Vagina (tissue), 2 donors: ENCODE measurements at regions not wholly inside any gene's neighbourhood (a gene's known extent, or its start where the extent isn't known, plus 50 kb on each side); places are given as distances from the start of the nearest gene placed in this dataset.

Source experiments
- DNase-seq, 2 donors: peaks; one replicate each; pipeline ENCODE4 v3.0.0-alpha.2; 2017; ENCODE audit errors: extremely low spot score in 2 of 2
- H3K27ac ChIP-seq: fragments of 200-600 bp; sonication (generic); one replicate; pipeline ENCODE4 v1.5.1; 2019
- H3K27me3 ChIP-seq: fragments of 200-600 bp; sonication (generic); one replicate; pipeline ENCODE4 v1.5.1; 2019
- H3K36me3 ChIP-seq, 2 donors: fragments of 200-600 bp; sonication (generic); one replicate each; pipeline ENCODE4 v1.5.1; 2017 to 2019
- H3K4me1 ChIP-seq: fragments of 200-600 bp; sonication (generic); one replicate; pipeline ENCODE4 v1.5.1; 2019
- H3K4me3 ChIP-seq, 2 donors: fragments of 200-600 bp; sonication (generic); 1 replicate in 1 of 2; 2 replicates in 1 of 2; pipeline ENCODE4 v1.5.1; 2016 to 2019
- H3K9me3 ChIP-seq: fragments of 200-600 bp; sonication (generic); one replicate; pipeline ENCODE4 v1.5.1; 2019
- CTCF ChIP-seq, 3 experiments: fragments of 450-650 bp in 2 of 3; fragments of 200-600 bp in 1 of 3; sonication (generic) in 1 of 3; IDR thresholded peaks; one replicate each; pipeline ENCODE4 v1.5.1; 2017 to 2019; ENCODE audit warnings: antibody characterized with exemption in 3 of 3, mild to moderate bottlenecking in 2 of 3, moderate library complexity in 2 of 3
- POLR2A ChIP-seq, 2 donors: fragments of 450-650 bp; IDR thresholded peaks; one replicate each; pipeline ENCODE4 v1.6.1; 2017; ENCODE audit warnings: antibody characterized with exemption in 2 of 2, mild to moderate bottlenecking in 2 of 2, moderate library complexity in 2 of 2
- POLR2AphosphoS5 ChIP-seq, 2 donors: sonication (generic); formaldehyde crosslinking; IDR thresholded peaks; one replicate each; pipeline ENCODE4 v1.9.0; 2017; ENCODE audit warnings: antibody characterized with exemption in 2 of 2, mild to moderate bottlenecking in 2 of 2, low read depth in 1 of 2; ENCODE audit not compliant: insufficient read depth in 1 of 2
- intact Hi-C: fragments of 100-400 bp; cut with DNase I; formaldehyde crosslinking; loops from one replicate; pipeline ENCODE4 v1.15.1; 2023

DNA sequence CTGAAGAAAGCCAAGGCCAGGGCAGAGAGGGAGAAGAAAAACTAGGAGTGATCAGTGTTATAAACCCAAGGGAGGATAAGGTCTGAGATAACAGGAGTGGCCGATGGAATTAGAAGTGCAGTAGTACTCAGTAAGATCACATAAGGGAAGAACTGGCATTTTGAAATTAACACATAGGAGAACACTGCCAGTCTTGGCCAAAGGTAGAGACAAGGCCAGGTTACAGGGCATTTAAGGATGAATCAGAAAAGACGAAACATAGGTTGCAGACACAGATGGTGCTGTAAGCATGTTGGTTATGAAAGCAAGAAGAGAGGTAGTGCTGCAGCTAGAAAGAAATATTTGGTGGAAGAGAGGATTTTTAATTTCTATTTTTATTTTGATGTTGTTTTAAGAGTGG lies 278.9 kb upstream of the SNX7 start:
- Histone ChIP-seq H3K9me3 (no peaks in the 10 kb centered on the region), H3K27ac (no peak overlapping the region), H3K27me3 (no peaks in the 10 kb centered on the region), H3K36me3 (no peaks in the 10 kb centered on the region), H3K4me1 (peaks cover under 1% of the 10 kb centered on the region), H3K4me3 (no peak overlapping the region)
- TF ChIP-seq CTCF (IDR thresholded peaks at IDR 0.05) (no peak), POLR2A (IDR thresholded peaks at IDR 0.05) (no peak), POLR2AphosphoS5 (IDR thresholded peaks at IDR 0.05; ENCODE audit: insufficient read depth in 1 of 2, low read depth in 1 of 2) (no peak)
- intact Hi-C loops: no loop called here
- DNase-seq: no peak

DNA sequence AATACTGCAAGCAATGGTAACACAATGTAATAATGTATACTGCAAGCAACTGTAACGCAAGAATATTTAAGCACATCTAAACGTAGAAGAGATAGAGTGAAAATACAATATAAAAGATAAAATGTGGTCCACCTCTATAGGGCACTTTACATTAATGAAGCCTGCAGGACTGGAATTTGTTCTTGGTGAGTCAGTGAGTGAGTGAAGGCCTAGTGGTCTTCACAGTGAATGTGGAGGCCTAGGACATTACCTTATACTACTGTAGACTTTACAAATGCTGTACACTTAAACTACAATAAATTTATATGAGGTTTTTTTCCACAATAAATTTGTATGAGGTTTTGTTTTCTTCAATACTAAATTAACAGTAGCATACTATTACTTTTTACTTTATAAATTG lies 287.4 kb upstream of the SNX7 start:
- intact Hi-C loops: no loop called here
- no peaks in the 10 kb centered on the region for H3K4me1 ChIP-seq
- no peak for DNase-seq
- no peaks in the 10 kb centered on the region for H3K36me3 ChIP-seq
- no peak for TF ChIP-seq POLR2A (IDR thresholded peaks at IDR 0.05)
- no peaks in the 10 kb centered on the region for H3K9me3 ChIP-seq
- H3K27me3 ChIP-seq: no peaks in the 10 kb centered on the region
- H3K4me3 ChIP-seq: no peak overlapping the region
- no peak overlapping the region for H3K27ac ChIP-seq

GRCh38 chr1:98373056-98373455 lies 288.5 kb upstream of the SNX7 start:
- Histone ChIP-seq H3K27ac (no peak overlapping the region), H3K36me3 (no peaks in the 10 kb centered on the region), H3K4me3 (no peak overlapping the region), H3K27me3 (no peaks in the 10 kb centered on the region), H3K9me3 (no peaks in the 10 kb centered on the region), H3K4me1 (no peaks in the 10 kb centered on the region)
- DNase-seq: no peak
- intact Hi-C loops: no loop called here
- TF ChIP-seq POLR2A (IDR thresholded peaks at IDR 0.05) (no peak), POLR2AphosphoS5 (IDR thresholded peaks at IDR 0.05; ENCODE audit: insufficient read depth in 1 of 2, low read depth in 1 of 2) (no peak), CTCF (IDR thresholded peaks at IDR 0.05) (no peak)

DNA sequence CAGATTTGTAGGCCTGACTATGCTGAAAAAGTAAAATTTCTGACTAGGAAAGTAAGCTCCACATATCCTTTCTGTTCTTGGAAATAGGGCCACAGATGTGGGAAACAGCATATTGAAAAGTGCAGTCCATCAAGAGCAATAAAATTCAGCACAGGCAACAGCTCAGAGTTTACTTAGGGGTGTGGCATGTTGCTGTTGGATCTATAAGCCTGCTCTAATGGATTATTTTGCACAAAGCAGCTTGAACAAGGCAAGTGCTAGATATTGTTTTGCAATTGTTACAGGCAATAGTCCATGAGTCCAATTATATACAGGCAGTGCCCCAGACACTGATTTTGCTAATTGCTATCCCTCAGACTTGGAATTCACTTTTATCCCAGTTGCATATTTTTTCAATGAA lies 289.8 kb upstream of the SNX7 start:
- Histone ChIP-seq H3K27me3 (no peaks in the 10 kb centered on the region), H3K36me3 (no peaks in the 10 kb centered on the region), H3K4me3 (no peak overlapping the region), H3K9me3 (no peaks in the 10 kb centered on the region), H3K4me1 (no peaks in the 10 kb centered on the region), H3K27ac (no peak overlapping the region)
- no peak for DNase-seq
- intact Hi-C loops: no loop called here
- no peak for TF ChIP-seq CTCF (IDR thresholded peaks at IDR 0.05)
- TF ChIP-seq POLR2AphosphoS5 (IDR thresholded peaks at IDR 0.05; ENCODE audit: insufficient read depth in 1 of 2, low read depth in 1 of 2): no peak
- no peak for TF ChIP-seq POLR2A (IDR thresholded peaks at IDR 0.05)

- Histone ChIP-seq H3K27ac (no peak overlapping the region), H3K27me3 (no peaks in the 10 kb centered on the region), H3K9me3 (no peaks in the 10 kb centered on the region), H3K4me3 (no peak overlapping the region), H3K4me1 (no peaks in the 10 kb centered on the region), H3K36me3 (no peaks in the 10 kb centered on the region)
- DNase-seq: no peak
- intact Hi-C loops: no loop called here
- TF ChIP-seq CTCF (IDR thresholded peaks at IDR 0.05): no peak
- TF ChIP-seq POLR2AphosphoS5 (IDR thresholded peaks at IDR 0.05; ENCODE audit: insufficient read depth in 1 of 2, low read depth in 1 of 2): no peak
- no peak for TF ChIP-seq POLR2A (IDR thresholded peaks at IDR 0.05)
These were observed 292.1 kb upstream of the SNX7 start for GRCh38 chr1:98369463-98369862.

- Histone ChIP-seq H3K9me3 (no peaks in the 10 kb centered on the region), H3K36me3 (no peaks in the 10 kb centered on the region), H3K27ac (no peak overlapping the region), H3K4me1 (no peaks in the 10 kb centered on the region), H3K27me3 (no peaks in the 10 kb centered on the region), H3K4me3 (no peak overlapping the region)
- no peak for TF ChIP-seq POLR2A (IDR thresholded peaks at IDR 0.05)
- TF ChIP-seq POLR2AphosphoS5 (IDR thresholded peaks at IDR 0.05; ENCODE audit: insufficient read depth in 1 of 2, low read depth in 1 of 2): no peak
- TF ChIP-seq CTCF (IDR thresholded peaks at IDR 0.05): no peak
- intact Hi-C loops: no loop called here
- DNase-seq: no peak
These were observed 292.5 kb upstream of the SNX7 start for GRCh38 chr1:98368995-98369394.
